ENCODE measurements at regions not wholly inside any gene's neighbourhood (a gene's known extent, or its start where the extent isn't known, plus 50 kb on each side); places are given as distances from the start of the nearest gene placed in this dataset.

- no peak for DNase-seq
- Histone ChIP-seq H3K27me3 (no peaks in the 10 kb centered on the region), H3K36me3 (no peaks in the 10 kb centered on the region)
Observed at GRCh38 chr2:140002110-140002509, 1221.9 kb upstream of the NXPH2 start.

GRCh38 chr2:139992711-139993345 is 1212.6 kb upstream of the NXPH2 start:
- no peak for DNase-seq
- Histone ChIP-seq H3K36me3 (no peaks in the 10 kb centered on the region), H3K4me3 (no peak overlapping the region), H3K9me3 (no peaks in the 10 kb centered on the region), H3K27me3 (no peaks in the 10 kb centered on the region)

More at GRCh38 chr2:140002110-140002509, 1221.9 kb upstream of the NXPH2 start:
- no peaks in the 10 kb centered on the region for H3K9me3 ChIP-seq
- H3K4me3 ChIP-seq: no peak overlapping the region

- Histone ChIP-seq H3K27me3 (no peaks in the 10 kb centered on the region), H3K36me3 (no peaks in the 10 kb centered on the region), H3K4me3 (no peak overlapping the region), H3K9me3 (no peaks in the 10 kb centered on the region)
- no peak for DNase-seq
Observed at GRCh38 chr2:139992078-139992477, 1211.9 kb upstream of the NXPH2 start.

GRCh38 chr2:139990646-139991335 is 1210.6 kb upstream of the NXPH2 start:
- Histone ChIP-seq H3K4me3 (no peak overlapping the region), H3K36me3 (no peaks in the 10 kb centered on the region), H3K27me3 (no peaks in the 10 kb centered on the region), H3K9me3 (no peaks in the 10 kb centered on the region)
- DNase-seq: no peak

GRCh38 chr2:139969323-139969722 is 1189.1 kb upstream of the NXPH2 start:
- H3K4me3 ChIP-seq: no peak overlapping the region
- H3K27me3 ChIP-seq: no peaks in the 10 kb centered on the region
- no peaks in the 10 kb centered on the region for H3K36me3 ChIP-seq
- H3K9me3 ChIP-seq: peaks cover 10% of the 10 kb centered on the region
- DNase-seq: no peak

DNA sequence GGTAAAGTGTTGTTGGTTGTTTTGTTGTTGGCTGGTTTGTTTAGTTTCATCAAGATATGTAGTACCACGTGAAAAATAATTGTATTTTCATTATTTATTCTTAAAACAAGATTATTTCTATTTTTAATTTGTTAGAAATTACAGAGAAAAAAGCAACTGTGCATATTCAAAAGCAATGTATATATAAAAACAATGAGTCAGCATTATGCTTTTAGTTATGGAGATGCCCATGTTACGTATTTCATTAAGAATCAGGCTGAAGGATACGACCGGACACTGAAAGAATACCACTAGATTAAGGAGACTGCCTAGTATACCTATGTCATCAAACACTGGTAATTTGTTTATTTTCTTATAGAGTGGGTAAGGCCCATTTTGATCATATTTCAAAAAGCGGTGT is 1188.4 kb upstream of the NXPH2 start:
- Histone ChIP-seq H3K27me3 (no peaks in the 10 kb centered on the region), H3K4me3 (no peak overlapping the region), H3K9me3 (peaks cover 10% of the 10 kb centered on the region), H3K36me3 (no peaks in the 10 kb centered on the region)
- DNase-seq: no peak

- H3K4me3 ChIP-seq: no peak overlapping the region
- no peaks in the 10 kb centered on the region for H3K36me3 ChIP-seq
- no peaks in the 10 kb centered on the region for H3K27me3 ChIP-seq
- peaks cover 4% of the 10 kb centered on the region for H3K9me3 ChIP-seq
- no peak for DNase-seq
Observed at GRCh38 chr2:139967665-139968064, 1187.5 kb upstream of the NXPH2 start.

- Histone ChIP-seq H3K36me3 (no peaks in the 10 kb centered on the region), H3K9me3 (no peaks in the 10 kb centered on the region), H3K27me3 (no peaks in the 10 kb centered on the region), H3K4me3 (no peak overlapping the region)
- no peak for DNase-seq
Observed at GRCh38 chr2:139964721-139965440, 1184.7 kb upstream of the NXPH2 start.

GRCh38 chr2:139963863-139964355 is 1183.7 kb upstream of the NXPH2 start:
- no peaks in the 10 kb centered on the region for H3K27me3 ChIP-seq
- no peaks in the 10 kb centered on the region for H3K36me3 ChIP-seq
- DNase-seq: no peak
- H3K4me3 ChIP-seq: no peak overlapping the region
- H3K9me3 ChIP-seq: no peaks in the 10 kb centered on the region

DNA sequence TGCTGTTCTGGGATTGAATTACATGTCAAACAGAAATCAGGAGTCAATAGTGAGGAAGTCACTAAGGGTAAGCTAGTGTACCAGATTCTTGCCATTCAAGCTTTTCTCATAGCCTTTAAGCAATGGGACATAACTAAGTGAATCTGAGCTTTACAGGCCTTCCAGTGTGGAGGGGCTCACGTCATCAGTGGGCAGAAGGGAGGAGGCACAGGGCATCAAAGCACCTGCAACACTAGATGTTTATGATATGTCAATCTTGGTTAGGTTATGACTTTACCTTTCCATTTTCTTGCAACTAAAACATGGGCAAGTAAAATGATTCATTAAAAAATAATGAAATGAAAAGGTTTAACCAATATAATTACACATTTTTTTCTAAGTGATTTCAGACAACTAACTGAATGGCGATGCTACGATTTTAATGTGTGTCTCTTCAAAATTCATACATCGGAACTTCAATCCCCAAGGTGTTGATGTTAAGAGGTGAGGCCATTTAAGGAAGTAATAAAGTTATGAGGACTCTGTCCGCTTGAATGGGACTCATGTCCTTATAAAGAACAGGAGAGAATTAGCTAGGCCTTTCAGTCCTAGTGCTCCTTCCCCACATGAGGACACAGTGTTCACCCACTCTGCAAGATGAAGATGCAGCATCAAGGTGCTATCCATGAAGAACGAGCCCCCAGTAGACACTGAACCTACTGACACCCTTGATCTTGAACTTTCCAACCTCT is 1169.2 kb upstream of the NXPH2 start:
- no peaks in the 10 kb centered on the region for H3K36me3 ChIP-seq
- H3K27me3 ChIP-seq: no peaks in the 10 kb centered on the region
- no peaks in the 10 kb centered on the region for H3K9me3 ChIP-seq
- no peak for DNase-seq
- H3K4me3 ChIP-seq: no peak overlapping the region

DNA sequence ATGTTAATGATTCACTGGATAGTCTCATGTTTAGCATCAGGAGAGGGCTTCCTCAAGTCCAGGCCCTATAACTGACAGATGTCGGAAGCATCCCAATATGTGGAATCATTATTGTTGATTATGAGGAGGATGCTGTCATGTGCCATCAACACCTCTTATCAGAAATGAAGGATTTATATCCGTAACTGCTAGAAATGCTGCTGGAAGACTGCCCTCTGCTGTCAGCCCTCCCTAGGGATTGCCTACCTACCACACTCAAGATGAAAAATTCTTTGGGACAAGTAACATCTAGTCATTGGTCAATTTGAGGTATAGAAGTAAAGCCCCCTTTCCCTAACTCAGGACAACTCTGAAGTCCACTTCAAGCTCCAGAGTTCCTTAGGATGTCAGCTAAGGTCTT is 1166.5 kb upstream of the NXPH2 start:
- Histone ChIP-seq H3K27me3 (no peaks in the 10 kb centered on the region), H3K36me3 (no peaks in the 10 kb centered on the region), H3K4me3 (no peak overlapping the region), H3K9me3 (no peaks in the 10 kb centered on the region)
- no peak for DNase-seq

DNA sequence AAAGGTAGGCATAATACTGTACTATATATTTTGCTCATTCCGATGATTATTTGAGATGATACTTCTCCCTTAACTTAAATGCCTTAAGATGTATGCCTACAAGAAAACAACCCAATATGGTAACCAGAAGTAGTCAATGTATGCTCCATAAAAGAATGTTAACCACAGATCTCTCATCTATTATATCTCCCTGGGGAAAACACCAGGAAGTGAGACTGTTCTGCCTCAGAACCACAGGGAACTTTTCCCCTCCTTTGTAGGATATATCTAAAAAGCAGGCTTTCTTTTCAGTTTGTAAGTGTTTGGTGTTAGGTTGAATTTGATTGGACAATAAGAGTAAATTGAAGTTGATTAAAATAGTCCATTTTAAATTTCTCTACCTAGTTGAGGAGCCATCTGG is 1160.5 kb upstream of the NXPH2 start:
- Histone ChIP-seq H3K36me3 (no peaks in the 10 kb centered on the region), H3K9me3 (no peaks in the 10 kb centered on the region; the same call in 1 of the 2 replicates), H3K27me3 (no peaks in the 10 kb centered on the region), H3K4me3 (no peak overlapping the region)
- no peak for DNase-seq

GRCh38 chr2:139925903-139926302 is 1145.7 kb upstream of the NXPH2 start:
- Histone ChIP-seq H3K4me3 (no peak overlapping the region), H3K27me3 (no peaks in the 10 kb centered on the region), H3K36me3 (no peaks in the 10 kb centered on the region), H3K9me3 (no peaks in the 10 kb centered on the region)
- DNase-seq: no peak

- Histone ChIP-seq H3K36me3 (no peaks in the 10 kb centered on the region), H3K4me3 (no peak overlapping the region), H3K9me3 (no peaks in the 10 kb centered on the region), H3K27me3 (no peaks in the 10 kb centered on the region)
- DNase-seq: no peak
Observed at GRCh38 chr2:139924070-139924469, 1143.9 kb upstream of the NXPH2 start.

- Histone ChIP-seq H3K4me3 (no peak overlapping the region), H3K27me3 (no peaks in the 10 kb centered on the region), H3K9me3 (no peaks in the 10 kb centered on the region), H3K36me3 (no peaks in the 10 kb centered on the region)
- DNase-seq: no peak
Observed at GRCh38 chr2:139918982-139919381, 1138.8 kb upstream of the NXPH2 start.

GRCh38 chr2:139917690-139918384 is 1137.6 kb upstream of the NXPH2 start:
- Histone ChIP-seq H3K4me3 (no peak overlapping the region), H3K9me3 (no peaks in the 10 kb centered on the region), H3K27me3 (no peaks in the 10 kb centered on the region), H3K36me3 (no peaks in the 10 kb centered on the region)
- DNase-seq: no peak

Measured in MG63 (cell line).